HCT116 (cell line): ENCODE measurements at regions not wholly inside any gene's neighbourhood (a gene's known extent, or its start where the extent isn't known, plus 50 kb on each side); places are given as distances from the start of the nearest gene placed in this dataset.

Experiments
- ATAC-seq: fragments of 200-7000 bp; cut with Tn5 transposase; 2 replicates; pipeline ENCODE4 v1.9.1; 2020; ENCODE audit warnings: mild to moderate bottlenecking, moderate library complexity
- BruUV-seq: library from RNA; stranded (reverse); fragments of 400-500 nt; replicated peaks from 2 replicates; lab custom pipeline; 2021; lab: Mats Ljungman, UMichigan
- CTCF ChIA-PET: fragments of 300-600 bp; sonication (Branson Sonifier 250); formaldehyde crosslinking; loops from one replicate; lab custom pipeline; 2021; ENCODE audit warnings: antibody characterized with exemption; lab: Charles Lee
- POLR2A ChIA-PET: fragments of 300-600, 350-600 bp; sonication (Branson Sonifier 250); formaldehyde crosslinking; loops from one replicate; lab custom pipeline; 2021; ENCODE audit warnings: antibody characterized with exemption; lab: Charles Lee
- RAD21 ChIA-PET, 2 experiments: fragments of 300-600 bp; sonication (Branson Sonifier 250); formaldehyde crosslinking; loops; one replicate each; lab custom pipeline; 2023; ENCODE audit warnings: low total read pairs in 2 of 2; ENCODE audit not compliant: uncharacterized antibody in 2 of 2, unreplicated experiment in 2 of 2, low non-redundant PET in 1 of 2; lab: Charles Lee
- DNase-seq: peaks from one replicate; pipeline ENCODE4 v3.0.0-alpha.2; 2010; ENCODE audit warnings: low read depth, low spot score
- H2AFZ ChIP-seq: fragments of 200-600 bp; shearing (Covaris generic), sonication (generic); 2 replicates; pipeline ENCODE4 v1.6.1; 2017; ENCODE audit warnings: low read depth, mixed run types, mixed read lengths, antibody characterized with exemption, low read length; ENCODE audit not compliant: poor library complexity, severe bottlenecking
- H3K27ac ChIP-seq: 2 replicates; pipeline ENCODE4 v1.5.1; 2012; ENCODE audit warnings: low read depth, low read length
- H3K27me3 ChIP-seq: fragments of 200-600 bp; sonication (generic); 2 replicates; pipeline ENCODE4 v1.6.1; 2016; ENCODE audit warnings: mixed run types, low read length, mixed read lengths; ENCODE audit not compliant: insufficient read depth
- H3K36me3 ChIP-seq, 2 experiments: fragments of 200-500 bp in 1 of 2; fragments of 200-600 bp in 1 of 2; sonication (Bioruptor generic) in 1 of 2; sonication (generic) in 1 of 2; 2 replicates each; pipeline versions ENCODE4 v1.5.1 to v1.6.1; 2014 to 2016; ENCODE audit warnings: low read length in 2 of 2, inconsistent platforms in 1 of 2, mixed read lengths in 1 of 2, mixed run types in 1 of 2; ENCODE audit not compliant: insufficient read depth in 2 of 2, control insufficient read depth in 1 of 2
- H3K4me1 ChIP-seq, 2 experiments: fragments of 200-600 bp in 1 of 2; sonication (generic) in 1 of 2; 2 replicates each; pipeline versions ENCODE4 v1.5.1 to v1.6.1; 2012 to 2017; ENCODE audit warnings: low read length in 2 of 2, inconsistent platforms in 1 of 2, mild to moderate bottlenecking in 1 of 2, mixed read lengths in 1 of 2, mixed run types in 1 of 2, moderate library complexity in 1 of 2; ENCODE audit not compliant: insufficient read depth in 2 of 2, control insufficient read depth in 1 of 2
- H3K4me2 ChIP-seq: fragments of 200-600 bp; sonication (generic); 2 replicates; pipeline ENCODE4 v1.6.1; 2017; ENCODE audit warnings: mixed run types, low read length, mixed read lengths
- H3K4me3 ChIP-seq, 2 experiments: fragments of 200-600 bp in 1 of 2; sonication (generic) in 1 of 2; replicated peaks in 1 of 2; 2 replicates each; pipeline ENCODE4 v1.5.1; 2011 to 2016; ENCODE audit warnings: low read length in 2 of 2, control low read depth in 1 of 2, low read depth in 1 of 2, mild to moderate bottlenecking in 1 of 2, mixed read lengths in 1 of 2, mixed run types in 1 of 2
- H3K79me2 ChIP-seq: fragments of 200-600 bp; sonication (generic); 2 replicates; pipeline ENCODE4 v1.6.1; 2017; ENCODE audit warnings: mild to moderate bottlenecking, mixed run types, low read length, moderate library complexity, mixed read lengths; ENCODE audit not compliant: insufficient read depth
- H3K9ac ChIP-seq: fragments of 200-600 bp; sonication (generic); 2 replicates; pipeline ENCODE4 v1.6.1; 2016; ENCODE audit warnings: low read length, mixed read lengths
- H3K9me2 ChIP-seq: fragments of 200-600 bp; sonication (generic), shearing (Covaris generic); 2 replicates; pipeline ENCODE4 v1.6.1; 2017; ENCODE audit warnings: mixed run types, mild to moderate bottlenecking, moderate library complexity; ENCODE audit not compliant: insufficient read depth
- H3K9me3 ChIP-seq, 2 experiments: fragments of 200-500 bp in 1 of 2; fragments of 200-600 bp in 1 of 2; sonication (Bioruptor generic) in 1 of 2; sonication (generic) in 1 of 2; 2 replicates each; pipeline ENCODE4 v1.6.1; 2014 to 2017; ENCODE audit warnings: low read length in 2 of 2, mixed read lengths in 2 of 2, inconsistent platforms in 1 of 2, low read depth in 1 of 2, mild to moderate bottlenecking in 1 of 2, mixed run types in 1 of 2, moderate library complexity in 1 of 2; ENCODE audit not compliant: control insufficient read depth in 1 of 2, insufficient read depth in 1 of 2
- H4K20me1 ChIP-seq: fragments of 200-600 bp; sonication (generic), shearing (Covaris generic); 2 replicates; pipeline ENCODE4 v1.6.1; 2017; ENCODE audit warnings: mixed run types, mild to moderate bottlenecking, moderate library complexity; ENCODE audit not compliant: insufficient read depth
- CBX3 ChIP-seq: IDR thresholded peaks from 2 replicates; pipeline ENCODE4 v1.6.1; 2012; ENCODE audit warnings: low read depth
- EGR1 ChIP-seq: IDR thresholded peaks from 2 replicates; pipeline ENCODE4 v1.6.1; 2012; ENCODE audit warnings: low read depth
- ELF1 ChIP-seq: IDR thresholded peaks from 2 replicates; pipeline ENCODE4 v1.6.1; 2012; ENCODE audit warnings: low read depth, borderline replicate concordance
- EZH2 ChIP-seq: fragments of 200-600 bp; sonication (generic); IDR thresholded peaks from 2 replicates; pipeline ENCODE4 v1.6.1; 2017; ENCODE audit warnings: antibody characterized with exemption, mixed run types
- EZH2phosphoT487 ChIP-seq: fragments of 200-600 bp; IDR thresholded peaks from 2 replicates; pipeline ENCODE4 v1.6.1; 2018; ENCODE audit warnings: antibody characterized with exemption, borderline replicate concordance
- FOSL1 ChIP-seq: IDR thresholded peaks from 2 replicates; pipeline ENCODE4 v1.6.1; 2012; ENCODE audit warnings: low read depth
- JUND ChIP-seq: IDR thresholded peaks from 2 replicates; pipeline ENCODE4 v1.6.1; 2012
- POLR2A ChIP-seq: IDR thresholded peaks from 2 replicates; pipeline ENCODE4 v1.7.0; 2011; ENCODE audit warnings: borderline replicate concordance; ENCODE audit not compliant: insufficient read depth, insufficient read length; ENCODE audit errors: extremely low read depth
- SP1 ChIP-seq: IDR thresholded peaks from 2 replicates; pipeline ENCODE4 v1.6.1; 2012; ENCODE audit warnings: low read depth
- SRF ChIP-seq: IDR thresholded peaks from 2 replicates; pipeline ENCODE4 v1.6.1; 2012; ENCODE audit warnings: low read depth
- TCF7L2 ChIP-seq: IDR thresholded peaks from 2 replicates; pipeline ENCODE4 v1.7.0; 2011; ENCODE audit warnings: borderline replicate concordance, inconsistent platforms; ENCODE audit not compliant: insufficient read depth, insufficient read length; ENCODE audit errors: extremely low read depth
- YY1 ChIP-seq: IDR thresholded peaks from 2 replicates; pipeline ENCODE4 v1.6.1; 2011; ENCODE audit warnings: low read length, low read depth, moderate library complexity, mild to moderate bottlenecking; ENCODE audit not compliant: insufficient replicate concordance; ENCODE audit errors: extremely low read depth
- ZFX ChIP-seq: fragments of 450-650 bp; IDR thresholded peaks from 2 replicates; pipeline ENCODE4 v1.6.1; 2017
- ZNF274 ChIP-seq: fragments of 200-500 bp; sonication (Bioruptor generic); IDR thresholded peaks from 2 replicates; pipeline ENCODE4 v1.6.1; 2014; ENCODE audit warnings: mild to moderate bottlenecking, low read depth, low read length, inconsistent platforms
- intact Hi-C: fragments of 100-400 bp; cut with micrococcal nuclease; formaldehyde crosslinking; loops from 2 replicates; pipeline ENCODE4 v1.10.0; 2022
- TF ChIP-seq, protein P1 (sequence below), 3 experiments: fragments of 200-600 bp in 1 of 3; sonication (generic) in 1 of 3; IDR thresholded peaks in 2 of 3; conservative IDR thresholded peaks in 1 of 3; 2 replicates each; pipeline ENCODE4 v1.5.1; 2012 to 2017; ENCODE audit warnings: low read depth in 2 of 3, low read length in 2 of 3, antibody characterized with exemption in 1 of 3, borderline replicate concordance in 1 of 3, control low read depth in 1 of 3, mild to moderate bottlenecking in 1 of 3, mixed read lengths in 1 of 3, mixed run types in 1 of 3, moderate library complexity in 1 of 3; ENCODE audit not compliant: insufficient read depth in 1 of 3
- TF ChIP-seq, protein P2 (sequence below): IDR thresholded peaks from 2 replicates; pipeline ENCODE4 v1.6.1; 2012
- TF ChIP-seq, protein P3 (sequence below): IDR thresholded peaks from 2 replicates; pipeline ENCODE4 v1.6.1; 2011; ENCODE audit warnings: mild to moderate bottlenecking, low read length, moderate library complexity; ENCODE audit not compliant: insufficient replicate concordance; ENCODE audit errors: extremely low read depth
- TF ChIP-seq, protein P4 (sequence below): IDR thresholded peaks from 2 replicates; pipeline ENCODE4 v1.6.1; 2012

DNA sequence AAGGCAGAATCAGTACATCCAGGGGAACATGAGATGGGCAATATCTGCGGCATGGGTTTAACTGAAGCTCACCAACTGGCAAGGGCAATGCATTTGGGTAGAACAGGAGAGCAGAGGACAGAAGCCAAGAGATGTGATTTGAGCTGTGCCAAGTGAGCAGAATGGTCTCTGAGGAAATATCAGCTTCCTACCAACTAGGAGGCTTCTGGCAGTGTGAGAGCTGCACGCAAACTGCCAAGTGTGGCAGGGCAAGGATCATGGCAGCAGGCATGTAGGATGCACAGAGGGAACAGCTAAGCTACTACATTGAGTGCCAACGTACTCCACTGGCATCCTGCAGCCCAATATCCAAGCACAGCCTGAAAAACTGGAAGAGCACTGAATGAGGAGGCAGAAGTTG, 1036.5 kb downstream of the TUSC7 start:
- CTCF ChIA-PET = no interaction called here
- Histone ChIP-seq H3K27ac (no peak overlapping the region), H3K4me2 (no peak overlapping the region), H3K4me1 (no peaks in the 10 kb centered on the region), H3K27me3 (peaks cover 21% of the 10 kb centered on the region; the same call in 1 of the 2 replicates), H2AFZ (no peak overlapping the region), H3K36me3 (no peaks in the 10 kb centered on the region), H3K9ac (no peak overlapping the region), H3K9me3 (no peaks in the 10 kb centered on the region; a peak in 1 of 4 replicates), H3K9me2 (no peaks in the 10 kb centered on the region), H3K4me3 (no peak overlapping the region), H4K20me1 (no peaks in the 10 kb centered on the region), H3K79me2 (no peaks in the 10 kb centered on the region)
- RAD21 ChIA-PET = no interaction called here
- intact Hi-C loops = no loop called here
- no peak for ATAC-seq
- POLR2A ChIA-PET = no interaction called here
- DNase-seq = no peak
- TF ChIP-seq, protein P1, sequence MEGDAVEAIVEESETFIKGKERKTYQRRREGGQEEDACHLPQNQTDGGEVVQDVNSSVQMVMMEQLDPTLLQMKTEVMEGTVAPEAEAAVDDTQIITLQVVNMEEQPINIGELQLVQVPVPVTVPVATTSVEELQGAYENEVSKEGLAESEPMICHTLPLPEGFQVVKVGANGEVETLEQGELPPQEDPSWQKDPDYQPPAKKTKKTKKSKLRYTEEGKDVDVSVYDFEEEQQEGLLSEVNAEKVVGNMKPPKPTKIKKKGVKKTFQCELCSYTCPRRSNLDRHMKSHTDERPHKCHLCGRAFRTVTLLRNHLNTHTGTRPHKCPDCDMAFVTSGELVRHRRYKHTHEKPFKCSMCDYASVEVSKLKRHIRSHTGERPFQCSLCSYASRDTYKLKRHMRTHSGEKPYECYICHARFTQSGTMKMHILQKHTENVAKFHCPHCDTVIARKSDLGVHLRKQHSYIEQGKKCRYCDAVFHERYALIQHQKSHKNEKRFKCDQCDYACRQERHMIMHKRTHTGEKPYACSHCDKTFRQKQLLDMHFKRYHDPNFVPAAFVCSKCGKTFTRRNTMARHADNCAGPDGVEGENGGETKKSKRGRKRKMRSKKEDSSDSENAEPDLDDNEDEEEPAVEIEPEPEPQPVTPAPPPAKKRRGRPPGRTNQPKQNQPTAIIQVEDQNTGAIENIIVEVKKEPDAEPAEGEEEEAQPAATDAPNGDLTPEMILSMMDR (IDR thresholded peaks at IDR 0.05 in 2 of 3, conservative IDR thresholded peaks at IDR 0.05 in 1 of 3; ENCODE audit: borderline replicate concordance in 1 of 3, insufficient read depth in 1 of 3, low read depth in 2 of 3, low read length in 2 of 3) = no peak
- TF ChIP-seq ELF1 (no peak), FOSL1 (no peak), ZNF274 (no peak), EZH2 (no peak), POLR2A (no peak), EGR1 (no peak), JUND (no peak)
- no TSS peak for BruUV-seq

DNA sequence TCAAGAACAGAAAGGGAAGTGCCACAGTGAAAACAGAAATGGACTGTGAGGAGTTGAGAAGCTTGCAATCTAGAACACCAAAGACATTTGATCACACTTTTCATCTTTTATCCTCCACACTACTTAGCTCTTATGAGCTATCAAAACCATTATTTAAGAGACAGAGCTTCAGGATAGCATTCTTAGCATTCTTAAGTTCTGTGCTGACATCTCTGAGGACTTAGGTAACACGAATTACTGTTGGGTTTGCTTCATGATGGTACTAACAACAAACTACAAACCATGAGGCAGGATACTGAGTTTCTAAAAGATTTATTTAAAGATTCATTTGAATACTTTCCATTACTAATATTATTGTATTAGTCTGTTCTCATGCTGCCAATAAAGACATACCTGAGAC, 1038.6 kb downstream of the TUSC7 start:
- H3K4me3 ChIP-seq = no peak overlapping the region
- BruUV-seq = no TSS peak
- no peaks in the 10 kb centered on the region for H3K4me1 ChIP-seq
- H2AFZ ChIP-seq = no peak overlapping the region
- no peak overlapping the region for H3K9ac ChIP-seq
- no peaks in the 10 kb centered on the region; a peak in 1 of 4 replicates for H3K9me3 ChIP-seq
- H3K27ac ChIP-seq = no peak overlapping the region
- intact Hi-C loops = no loop called here
- H4K20me1 ChIP-seq = no peaks in the 10 kb centered on the region
- no peaks in the 10 kb centered on the region for H3K79me2 ChIP-seq
- CTCF ChIA-PET = no interaction called here
- ATAC-seq (no peak), DNase-seq (no peak)
- POLR2A ChIA-PET = no interaction called here
- no peaks in the 10 kb centered on the region for H3K9me2 ChIP-seq
- H3K36me3 ChIP-seq = no peaks in the 10 kb centered on the region
- no peak overlapping the region for H3K4me2 ChIP-seq
- peaks cover 16% of the 10 kb centered on the region; the same call in 1 of the 2 replicates for H3K27me3 ChIP-seq
- RAD21 ChIA-PET = no interaction called here
- TF ChIP-seq JUND (no peak), FOSL1 (no peak), SP1 (no peak), SRF (no peak), POLR2A (no peak), YY1 (no peak), EZH2phosphoT487 (no peak), ZFX (no peak), EZH2 (no peak), TCF7L2 (no peak), CBX3 (no peak)
- TF ChIP-seq, protein P2, sequence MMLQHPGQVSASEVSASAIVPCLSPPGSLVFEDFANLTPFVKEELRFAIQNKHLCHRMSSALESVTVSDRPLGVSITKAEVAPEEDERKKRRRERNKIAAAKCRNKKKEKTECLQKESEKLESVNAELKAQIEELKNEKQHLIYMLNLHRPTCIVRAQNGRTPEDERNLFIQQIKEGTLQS = no peak
- TF ChIP-seq, protein P3, sequence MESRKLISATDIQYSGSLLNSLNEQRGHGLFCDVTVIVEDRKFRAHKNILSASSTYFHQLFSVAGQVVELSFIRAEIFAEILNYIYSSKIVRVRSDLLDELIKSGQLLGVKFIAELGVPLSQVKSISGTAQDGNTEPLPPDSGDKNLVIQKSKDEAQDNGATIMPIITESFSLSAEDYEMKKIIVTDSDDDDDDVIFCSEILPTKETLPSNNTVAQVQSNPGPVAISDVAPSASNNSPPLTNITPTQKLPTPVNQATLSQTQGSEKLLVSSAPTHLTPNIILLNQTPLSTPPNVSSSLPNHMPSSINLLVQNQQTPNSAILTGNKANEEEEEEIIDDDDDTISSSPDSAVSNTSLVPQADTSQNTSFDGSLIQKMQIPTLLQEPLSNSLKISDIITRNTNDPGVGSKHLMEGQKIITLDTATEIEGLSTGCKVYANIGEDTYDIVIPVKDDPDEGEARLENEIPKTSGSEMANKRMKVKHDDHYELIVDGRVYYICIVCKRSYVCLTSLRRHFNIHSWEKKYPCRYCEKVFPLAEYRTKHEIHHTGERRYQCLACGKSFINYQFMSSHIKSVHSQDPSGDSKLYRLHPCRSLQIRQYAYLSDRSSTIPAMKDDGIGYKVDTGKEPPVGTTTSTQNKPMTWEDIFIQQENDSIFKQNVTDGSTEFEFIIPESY = no peak
- TF ChIP-seq, protein P4, sequence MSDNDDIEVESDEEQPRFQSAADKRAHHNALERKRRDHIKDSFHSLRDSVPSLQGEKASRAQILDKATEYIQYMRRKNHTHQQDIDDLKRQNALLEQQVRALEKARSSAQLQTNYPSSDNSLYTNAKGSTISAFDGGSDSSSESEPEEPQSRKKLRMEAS = no peak
